GM19043 (cell line): ENCODE measurements at regions not wholly inside any gene's neighbourhood (a gene's known extent, or its start where the extent isn't known, plus 50 kb on each side); places are given as distances from the start of the nearest gene placed in this dataset.
"Not testable (repeated sequence)": the region's sequence is repeated elsewhere in the genome, so short reads cannot be mapped to it uniquely, and the experiment has no call there.

Experiments used
- ATAC-seq: cut with Tn5 transposase; IDR thresholded peaks from one replicate; pipeline ENCODE4 v1.9.1; 2021; ENCODE audit warnings: low read depth; ENCODE audit not compliant: unreplicated experiment

DNA sequence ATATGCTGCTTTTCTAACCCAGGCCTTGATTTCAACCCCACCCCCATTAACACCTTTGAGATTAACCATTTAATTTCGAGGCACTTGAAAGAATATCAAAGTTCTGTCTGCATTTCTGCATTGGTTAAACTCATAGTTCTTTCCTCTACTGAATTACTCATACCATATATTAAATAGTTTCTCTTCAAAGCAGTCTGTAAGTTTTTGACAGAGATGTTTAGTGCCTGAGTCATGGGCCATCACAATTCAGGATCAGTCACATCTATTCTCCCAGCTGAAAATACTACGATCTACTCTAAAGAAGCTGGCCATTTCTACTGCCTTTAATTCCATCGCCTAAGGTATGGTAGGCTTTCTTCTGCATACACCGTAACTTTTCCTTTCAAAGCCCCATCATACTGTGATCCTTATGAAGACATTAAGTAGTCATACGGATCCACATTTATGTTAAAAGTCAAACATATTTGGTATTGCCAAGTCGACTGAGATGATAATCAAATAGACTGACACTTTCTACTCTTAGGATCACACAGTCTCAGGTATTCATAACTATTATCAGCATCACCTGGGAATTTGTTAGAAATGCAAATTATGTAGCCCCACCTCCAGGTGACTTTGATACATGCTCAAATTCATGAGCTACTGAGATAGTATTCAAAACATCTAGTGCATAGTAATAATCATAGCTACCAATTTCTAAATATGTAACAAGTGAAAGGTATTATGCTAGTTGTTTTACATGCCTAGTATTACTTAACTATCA lies 489.4 kb upstream of the IL12A start:
- no peak for ATAC-seq

- no peak for ATAC-seq
These were observed 487.6 kb upstream of the IL12A start for GRCh38 chr3:159501029-159501428.

- ATAC-seq: no peak
These were observed 485.6 kb upstream of the IL12A start for GRCh38 chr3:159502986-159503385.

- not testable (repeated sequence) for ATAC-seq
These were observed 477.6 kb upstream of the IL12A start for GRCh38 chr3:159510988-159511387.

DNA sequence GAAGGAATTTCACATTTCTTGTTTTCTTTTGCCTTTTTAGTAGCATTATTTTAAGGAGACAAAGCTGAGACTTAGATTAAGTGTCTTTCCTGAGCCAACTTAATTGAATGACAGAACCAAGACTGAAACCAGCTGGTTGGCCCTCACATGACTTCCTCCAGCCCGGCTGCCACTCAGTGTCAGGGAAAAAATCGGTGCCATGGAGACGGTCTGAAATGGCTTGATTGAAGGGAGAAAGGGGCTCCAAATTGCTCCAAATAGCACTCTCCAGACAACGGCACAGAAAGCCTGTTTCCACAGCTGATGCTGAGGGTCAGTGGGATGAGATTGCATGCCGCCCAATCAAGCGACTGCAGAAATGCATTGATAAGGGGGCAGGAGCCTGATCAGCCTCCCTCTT lies 475.2 kb upstream of the IL12A start:
- ATAC-seq: no peak

- ATAC-seq: no peak
These were observed 474.7 kb upstream of the IL12A start for GRCh38 chr3:159513867-159514380.

- ATAC-seq: no peak
These were observed 471.5 kb upstream of the IL12A start for GRCh38 chr3:159517105-159517504.

DNA sequence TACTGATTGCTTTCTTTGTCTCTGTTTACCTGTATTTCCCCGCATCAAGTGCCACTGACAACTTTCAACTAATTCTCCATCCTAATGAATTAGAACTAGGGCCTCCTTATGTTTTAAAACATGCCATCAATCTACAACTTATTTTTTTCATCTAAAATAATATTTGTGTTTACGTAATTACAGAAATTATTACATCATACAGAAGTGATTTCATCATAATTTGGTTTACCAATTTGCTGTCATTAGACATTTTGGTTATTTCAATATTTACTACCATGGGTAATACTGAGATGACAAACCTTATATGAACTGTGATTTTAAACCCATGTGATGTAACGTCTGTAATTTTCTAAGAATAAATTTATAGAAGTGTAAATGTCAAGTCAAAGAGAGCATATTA lies 468.0 kb upstream of the IL12A start:
- ATAC-seq: no peak

GRCh38 chr3:159522276-159522675 lies 466.4 kb upstream of the IL12A start:
- no peak for ATAC-seq

GRCh38 chr3:159528251-159528895 lies 460.3 kb upstream of the IL12A start:
- ATAC-seq: no peak

GRCh38 chr3:159532577-159532976 lies 456.1 kb upstream of the IL12A start:
- ATAC-seq: no peak

DNA sequence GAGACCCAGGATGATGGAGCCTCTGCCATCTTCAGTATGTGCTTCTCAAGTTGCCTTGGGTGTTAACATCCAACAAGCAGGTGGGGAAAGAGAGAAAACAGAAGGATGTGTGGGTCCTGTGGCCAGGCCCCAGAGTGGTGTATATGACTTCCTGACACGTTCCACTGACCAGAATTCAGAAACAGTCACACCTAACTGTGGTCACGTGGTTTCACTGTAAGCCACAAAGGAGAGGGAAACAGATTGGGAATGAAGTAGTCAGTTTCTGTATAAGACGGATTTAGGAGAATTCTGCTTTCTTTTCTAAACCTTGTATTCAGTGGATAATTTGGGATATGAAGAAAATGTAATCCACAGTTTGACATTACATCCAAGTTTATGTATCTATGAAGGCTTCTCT lies 454.1 kb upstream of the IL12A start:
- ATAC-seq: no peak

DNA sequence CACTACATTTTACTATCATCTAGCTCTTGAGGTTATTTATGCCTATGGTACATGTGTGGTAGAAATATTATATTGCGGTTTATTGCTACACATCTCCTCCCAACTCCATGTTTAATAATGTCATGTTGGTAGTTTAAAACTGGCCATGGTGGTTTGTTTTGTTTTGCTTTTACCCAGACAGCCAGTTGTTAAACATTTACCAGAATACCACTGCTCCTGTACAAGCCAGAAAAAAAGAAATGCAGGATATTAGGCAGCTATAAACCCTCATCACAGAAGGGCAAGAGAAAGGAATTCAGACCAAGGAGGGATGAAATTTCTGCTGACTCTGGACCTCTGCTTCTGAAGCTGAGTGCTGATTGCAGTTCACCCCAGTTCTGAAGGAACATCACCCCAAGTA lies 451.8 kb upstream of the IL12A start:
- ATAC-seq: no peak

GRCh38 chr3:159538507-159538906 lies 450.1 kb upstream of the IL12A start:
- no peak for ATAC-seq

GRCh38 chr3:159540882-159541495 lies 447.6 kb upstream of the IL12A start:
- ATAC-seq: no peak

GRCh38 chr3:159548675-159549335 lies 439.8 kb upstream of the IL12A start:
- ATAC-seq: no peak

GRCh38 chr3:159555205-159555604 lies 433.4 kb upstream of the IL12A start:
- no peak for ATAC-seq

DNA sequence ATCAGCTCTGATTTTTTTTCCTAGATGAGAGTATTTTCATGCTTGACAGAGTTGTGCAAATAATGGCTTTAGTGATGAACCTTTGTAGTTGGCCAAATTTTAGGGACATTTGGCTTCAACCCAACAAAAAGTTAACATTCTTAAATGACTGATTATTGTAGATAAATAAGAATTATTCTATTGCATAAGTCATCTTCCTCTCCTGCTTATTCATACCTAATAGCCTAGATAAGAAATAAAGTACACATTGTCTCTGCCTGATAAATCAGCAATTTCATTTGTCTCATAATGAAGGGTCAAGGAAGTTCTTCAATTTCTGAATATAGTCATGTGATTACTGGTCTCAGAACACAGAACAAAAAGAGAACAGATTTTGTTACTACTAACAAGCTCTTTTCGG lies 428.9 kb upstream of the IL12A start:
- no peak for ATAC-seq

- ATAC-seq: no peak
These were observed 428.2 kb upstream of the IL12A start for GRCh38 chr3:159560214-159560979.

DNA sequence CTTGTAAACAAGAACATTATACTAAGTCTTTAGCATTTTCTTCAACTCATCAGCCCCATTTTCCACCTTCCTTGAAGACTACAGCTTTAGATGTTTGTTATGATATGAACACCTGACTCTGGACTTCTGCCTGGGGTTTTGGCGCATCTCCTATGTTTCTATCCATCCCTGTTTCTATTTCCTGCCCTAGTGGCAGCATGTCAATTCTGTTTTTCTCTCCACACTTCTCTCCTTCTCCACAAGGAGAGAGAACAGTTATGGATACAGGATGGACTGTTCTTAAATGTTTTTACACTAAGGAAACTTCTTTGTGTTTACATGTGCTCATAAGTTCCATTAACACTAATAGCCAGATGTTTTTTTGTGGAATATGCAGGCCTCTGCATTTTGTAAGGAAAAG lies 423.3 kb upstream of the IL12A start:
- no peak for ATAC-seq
